Fibroblast of lung (primary cell): ENCODE measurements at regions not wholly inside any gene's neighbourhood (a gene's known extent, or its start where the extent isn't known, plus 50 kb on each side); places are given as distances from the start of the nearest gene placed in this dataset.

ENCODE experiments used
- CTCF ChIP-seq, 2 donors: IDR thresholded peaks in 1 of 2; conservative IDR thresholded peaks in 1 of 2; 1 replicate in 1 of 2; 2 replicates in 1 of 2; pipeline ENCODE4 v1.5.1; 2011 to 2012; ENCODE audit warnings: low read length in 2 of 2, control low read depth in 1 of 2, inconsistent platforms in 1 of 2, low read depth in 1 of 2, mild to moderate bottlenecking in 1 of 2
- EZH2 ChIP-seq: IDR thresholded peaks from 2 replicates; pipeline ENCODE4 v1.5.1; 2012; ENCODE audit warnings: low read length, control low read depth, mild to moderate bottlenecking; ENCODE audit errors: missing control alignments

- no peak for TF ChIP-seq CTCF (conservative IDR thresholded peaks at IDR 0.05 in 1 of 2, IDR thresholded peaks at IDR 0.05 in 1 of 2; ENCODE audit: low read depth in 1 of 2, low read length in 2 of 2)
- TF ChIP-seq EZH2: no peak
Measured at GRCh38 chr10:127797339-127797738, 60.4 kb downstream of the FOXI2 start.
